Lower lobe of right lung (tissue), 2 donors: ENCODE measurements at regions not wholly inside any gene's neighbourhood (a gene's known extent, or its start where the extent isn't known, plus 50 kb on each side); places are given as distances from the start of the nearest gene placed in this dataset.

Experiments
- ATAC-seq, 2 donors: fragments of 200-7000 bp; cut with Tn5 transposase; one replicate each; pipeline ENCODE4 v1.9.1; 2020 to 2022; ENCODE audit warnings: mild to moderate bottlenecking in 2 of 2, moderate library complexity in 2 of 2
- DNase-seq: peaks from one replicate; pipeline ENCODE4 v3.0.0-alpha.2; 2020
- H3K27ac ChIP-seq: fragments of 200-600 bp; one replicate; pipeline ENCODE4 v1.8.0; 2022
- H3K27me3 ChIP-seq: fragments of 200-600 bp; one replicate; pipeline ENCODE4 v1.8.0; 2022; ENCODE audit warnings: low read depth
- H3K36me3 ChIP-seq: fragments of 200-600 bp; one replicate; pipeline ENCODE4 v1.8.0; 2022; ENCODE audit warnings: mild to moderate bottlenecking
- H3K4me1 ChIP-seq: fragments of 200-600 bp; one replicate; pipeline ENCODE4 v1.8.0; 2022
- H3K4me3 ChIP-seq: fragments of 200-600 bp; one replicate; pipeline ENCODE4 v1.8.0; 2022; ENCODE audit warnings: mild to moderate bottlenecking
- H3K9me3 ChIP-seq: fragments of 200-600 bp; one replicate; pipeline ENCODE4 v1.8.0; 2022
- intact Hi-C: fragments of 100-400 bp; cut with DNase I; formaldehyde crosslinking; loops from one replicate; pipeline ENCODE4 v1.11.0; 2022
- TF ChIP-seq, protein P1 (sequence below): fragments of 200-600 bp; IDR thresholded peaks from one replicate; pipeline ENCODE4 v1.8.0; 2022; ENCODE audit warnings: antibody characterized with exemption, mild to moderate bottlenecking
- donor health status: DM: no; HTN: yes; CAD: no; lungs with severe emphysema.

DNA sequence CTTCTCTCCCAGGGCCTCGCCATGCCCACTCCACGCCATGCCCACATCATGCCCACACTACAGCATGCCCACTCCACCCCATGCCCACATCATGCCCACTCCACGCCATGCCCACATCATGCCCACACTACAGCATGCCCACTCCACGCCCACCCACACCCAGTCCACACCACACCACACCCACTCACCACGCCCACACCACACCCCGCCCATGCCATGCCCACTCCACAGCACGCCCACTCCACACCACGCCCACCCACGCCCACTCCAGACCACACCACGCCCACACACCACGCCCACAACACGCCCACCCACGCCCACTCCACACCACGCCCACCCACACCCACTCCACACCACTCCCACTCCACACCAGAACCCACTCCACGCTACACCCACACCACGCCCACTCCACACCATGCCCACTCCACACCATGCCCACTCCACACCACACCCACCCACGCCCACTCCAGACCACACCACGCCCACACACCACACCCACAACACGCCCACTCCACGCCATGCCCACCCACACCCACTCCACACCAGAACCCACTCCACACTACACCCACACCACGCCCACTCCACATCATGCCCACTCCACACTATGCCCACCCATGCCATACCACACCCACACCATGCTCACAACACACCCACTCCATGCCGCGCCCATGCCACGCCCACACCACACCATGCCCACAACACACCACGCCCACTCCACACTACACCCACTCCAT lies 88.6 kb downstream of the ERMARD start:
- intact Hi-C loops: no loop called here
- peak; percentile 19 to 46 for ATAC-seq

DNA sequence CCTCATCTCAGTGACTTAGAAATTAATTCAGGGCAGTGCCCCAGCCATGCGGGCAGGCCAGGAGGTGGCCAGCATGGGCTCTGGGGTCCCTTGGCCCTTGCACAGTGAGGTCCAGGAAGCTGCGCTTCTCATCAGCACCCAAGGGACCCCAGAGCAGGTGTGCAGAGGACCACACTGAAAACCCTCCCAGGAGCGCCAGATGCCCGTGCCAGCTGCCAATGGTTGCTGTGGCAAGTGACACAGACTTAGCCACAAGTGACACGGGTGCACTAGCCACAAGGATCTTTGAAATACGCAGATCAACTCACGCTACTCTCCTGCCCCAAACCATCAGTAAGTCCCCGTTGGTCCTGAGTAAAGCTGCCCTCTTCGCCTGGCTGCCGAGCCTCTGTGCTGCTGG lies 88.1 kb downstream of the ERMARD start:
- no peaks in the 10 kb centered on the region for H3K4me1 ChIP-seq
- ATAC-seq (no peak), DNase-seq (no peak)
- TF ChIP-seq, protein P1, sequence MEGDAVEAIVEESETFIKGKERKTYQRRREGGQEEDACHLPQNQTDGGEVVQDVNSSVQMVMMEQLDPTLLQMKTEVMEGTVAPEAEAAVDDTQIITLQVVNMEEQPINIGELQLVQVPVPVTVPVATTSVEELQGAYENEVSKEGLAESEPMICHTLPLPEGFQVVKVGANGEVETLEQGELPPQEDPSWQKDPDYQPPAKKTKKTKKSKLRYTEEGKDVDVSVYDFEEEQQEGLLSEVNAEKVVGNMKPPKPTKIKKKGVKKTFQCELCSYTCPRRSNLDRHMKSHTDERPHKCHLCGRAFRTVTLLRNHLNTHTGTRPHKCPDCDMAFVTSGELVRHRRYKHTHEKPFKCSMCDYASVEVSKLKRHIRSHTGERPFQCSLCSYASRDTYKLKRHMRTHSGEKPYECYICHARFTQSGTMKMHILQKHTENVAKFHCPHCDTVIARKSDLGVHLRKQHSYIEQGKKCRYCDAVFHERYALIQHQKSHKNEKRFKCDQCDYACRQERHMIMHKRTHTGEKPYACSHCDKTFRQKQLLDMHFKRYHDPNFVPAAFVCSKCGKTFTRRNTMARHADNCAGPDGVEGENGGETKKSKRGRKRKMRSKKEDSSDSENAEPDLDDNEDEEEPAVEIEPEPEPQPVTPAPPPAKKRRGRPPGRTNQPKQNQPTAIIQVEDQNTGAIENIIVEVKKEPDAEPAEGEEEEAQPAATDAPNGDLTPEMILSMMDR: no peak
- H3K27me3 ChIP-seq: no peaks in the 10 kb centered on the region
- H3K9me3 ChIP-seq: no peaks in the 10 kb centered on the region
- no peak overlapping the region for H3K4me3 ChIP-seq
- H3K36me3 ChIP-seq: no peaks in the 10 kb centered on the region
- intact Hi-C loops: no loop called here
- no peak overlapping the region for H3K27ac ChIP-seq

More for the DNA sequence above, 88.6 kb downstream of the ERMARD start:
- no peak for DNase-seq
- Histone ChIP-seq H3K9me3 (no peaks in the 10 kb centered on the region), H3K4me3 (no peak overlapping the region), H3K4me1 (no peaks in the 10 kb centered on the region), H3K27ac (no peak overlapping the region), H3K27me3 (no peaks in the 10 kb centered on the region), H3K36me3 (no peaks in the 10 kb centered on the region)
- TF ChIP-seq, protein P1: no peak

DNA sequence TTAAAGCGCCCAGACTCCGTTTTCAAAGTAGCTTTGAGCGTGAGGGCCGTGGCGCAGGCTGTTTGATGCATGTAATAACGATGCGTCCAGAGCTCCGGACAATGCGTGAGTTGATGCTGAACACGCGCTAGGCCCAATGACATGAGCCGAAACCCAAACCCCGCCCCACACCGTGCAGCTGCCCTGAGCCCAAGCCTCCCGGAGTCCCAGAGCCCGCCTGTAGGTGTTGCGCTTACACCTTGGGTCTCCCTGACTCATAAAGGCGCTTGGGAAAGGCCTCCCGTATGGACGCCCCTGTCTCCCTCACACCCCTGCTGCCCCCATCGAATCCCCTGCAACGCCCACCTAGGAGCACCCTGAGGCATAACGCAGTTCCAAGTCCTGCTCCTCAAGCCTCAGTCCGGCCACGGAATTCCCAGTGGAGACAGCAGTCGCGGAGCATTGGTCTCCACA lies 87.6 kb downstream of the ERMARD start:
- Histone ChIP-seq H3K4me1 (no peaks in the 10 kb centered on the region), H3K27me3 (no peaks in the 10 kb centered on the region), H3K36me3 (no peaks in the 10 kb centered on the region), H3K4me3 (no peak overlapping the region), H3K27ac (no peak overlapping the region), H3K9me3 (no peaks in the 10 kb centered on the region)
- intact Hi-C loops: no loop called here
- DNase-seq: no peak
- TF ChIP-seq, protein P1: no peak
- ATAC-seq: peak in 1 of 2 donors; percentile 7

DNA sequence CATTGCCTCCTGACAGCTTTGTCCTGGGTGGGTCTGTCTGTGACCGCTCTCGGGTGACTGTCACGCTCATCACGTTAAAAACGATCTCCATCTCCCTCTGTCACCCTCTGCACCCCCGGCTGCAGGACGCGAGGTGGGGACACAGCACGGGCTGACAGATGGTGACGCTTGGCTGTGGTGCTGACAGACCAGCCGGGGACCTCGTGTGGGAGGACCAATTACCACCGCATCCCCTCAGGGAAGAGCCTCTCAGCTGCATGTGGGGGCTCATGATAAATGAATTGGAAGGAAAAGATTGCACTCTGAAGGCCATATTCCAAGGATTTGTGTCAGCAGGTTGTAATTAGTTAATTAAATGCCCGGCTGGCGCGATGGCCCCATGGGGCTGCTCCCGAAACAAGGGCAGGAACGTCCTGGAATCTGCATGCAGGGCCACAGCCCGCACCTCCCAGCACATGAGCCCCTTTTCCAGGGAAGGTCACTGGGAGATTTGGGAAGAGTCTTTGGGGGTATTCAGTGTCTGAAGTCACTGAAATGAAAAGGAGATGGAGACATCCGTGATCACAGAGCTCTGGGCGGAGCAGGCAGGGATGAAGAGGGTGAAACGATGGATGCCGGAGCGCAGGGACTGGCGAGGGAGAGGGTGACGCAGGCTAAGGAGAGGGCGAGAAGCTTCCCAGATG lies 87.1 kb downstream of the ERMARD start:
- TF ChIP-seq, protein P1: no peak
- intact Hi-C loops: no loop called here
- DNase-seq: no peak

DNA sequence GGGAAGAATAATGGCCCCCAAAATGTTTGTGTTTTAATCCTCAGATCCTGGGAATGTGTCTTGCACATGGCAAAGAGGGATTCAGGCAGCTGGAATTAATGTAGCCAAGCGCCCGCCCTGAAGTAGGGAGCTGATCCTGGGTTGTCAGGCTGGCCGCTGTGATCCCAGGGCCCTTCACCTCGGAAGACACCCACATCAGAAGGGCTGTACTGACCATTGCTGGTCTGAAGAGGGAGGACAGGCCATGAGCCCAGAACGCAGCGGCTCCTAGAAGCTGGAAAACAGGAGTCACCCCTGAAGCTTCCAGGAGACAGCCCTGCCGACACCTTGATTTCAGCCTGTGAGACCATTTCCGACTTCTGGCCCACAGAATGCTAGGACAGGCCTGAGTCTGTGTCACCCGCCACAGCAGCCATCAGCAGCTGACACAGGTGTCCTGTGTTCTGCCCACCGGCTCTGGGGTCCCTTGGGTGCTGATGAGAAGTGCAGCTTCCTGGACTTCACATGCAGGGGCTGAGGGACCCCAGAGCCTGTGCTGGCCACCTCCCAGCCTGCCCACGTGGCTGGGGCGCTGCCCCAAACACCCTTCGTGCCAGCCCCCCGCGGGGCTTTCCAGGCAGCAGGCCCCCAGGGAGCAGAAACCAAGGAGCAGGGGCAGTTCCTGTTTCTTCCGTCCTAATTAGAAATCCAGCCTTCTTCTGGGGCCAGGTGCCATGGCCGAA lies 86.3 kb downstream of the ERMARD start:
- H3K4me1 ChIP-seq: no peaks in the 10 kb centered on the region
- no peaks in the 10 kb centered on the region for H3K27me3 ChIP-seq
- H3K36me3 ChIP-seq: no peaks in the 10 kb centered on the region
- intact Hi-C loops: no loop called here
- ATAC-seq (no peak), DNase-seq (no peak)
- H3K9me3 ChIP-seq: no peaks in the 10 kb centered on the region
- TF ChIP-seq, protein P1: no peak
- no peak overlapping the region for H3K27ac ChIP-seq
- no peak overlapping the region for H3K4me3 ChIP-seq

More for the DNA sequence above, 87.1 kb downstream of the ERMARD start:
- Histone ChIP-seq H3K4me1 (no peaks in the 10 kb centered on the region), H3K27ac (no peak overlapping the region), H3K27me3 (no peaks in the 10 kb centered on the region), H3K9me3 (no peaks in the 10 kb centered on the region), H3K36me3 (no peaks in the 10 kb centered on the region), H3K4me3 (no peak overlapping the region)
- no peak for ATAC-seq
